HCT116 (cell line): ENCODE measurements at regions not wholly inside any gene's neighbourhood (a gene's known extent, or its start where the extent isn't known, plus 50 kb on each side); places are given as distances from the start of the nearest gene placed in this dataset.
"Not testable (repeated sequence)": the region's sequence is repeated elsewhere in the genome, so short reads cannot be mapped to it uniquely, and the experiment has no call there.

Experiments
- ATAC-seq: fragments of 200-7000 bp; cut with Tn5 transposase; 2 replicates; pipeline ENCODE4 v1.9.1; 2020; ENCODE audit warnings: mild to moderate bottlenecking, moderate library complexity
- BruUV-seq: library from RNA; stranded (reverse); fragments of 400-500 nt; replicated peaks from 2 replicates; lab custom pipeline; 2021; lab: Mats Ljungman, UMichigan
- CTCF ChIA-PET: fragments of 300-600 bp; sonication (Branson Sonifier 250); formaldehyde crosslinking; loops from one replicate; lab custom pipeline; 2021; ENCODE audit warnings: antibody characterized with exemption; lab: Charles Lee
- POLR2A ChIA-PET: fragments of 300-600, 350-600 bp; sonication (Branson Sonifier 250); formaldehyde crosslinking; loops from one replicate; lab custom pipeline; 2021; ENCODE audit warnings: antibody characterized with exemption; lab: Charles Lee
- RAD21 ChIA-PET, 2 experiments: fragments of 300-600 bp; sonication (Branson Sonifier 250); formaldehyde crosslinking; loops; one replicate each; lab custom pipeline; 2023; ENCODE audit warnings: low total read pairs in 2 of 2; ENCODE audit not compliant: uncharacterized antibody in 2 of 2, unreplicated experiment in 2 of 2, low non-redundant PET in 1 of 2; lab: Charles Lee
- DNase-seq: peaks from one replicate; pipeline ENCODE4 v3.0.0-alpha.2; 2010; ENCODE audit warnings: low read depth, low spot score
- H2AFZ ChIP-seq: fragments of 200-600 bp; shearing (Covaris generic), sonication (generic); 2 replicates; pipeline ENCODE4 v1.6.1; 2017; ENCODE audit warnings: low read depth, mixed run types, mixed read lengths, antibody characterized with exemption, low read length; ENCODE audit not compliant: poor library complexity, severe bottlenecking
- H3K27ac ChIP-seq: 2 replicates; pipeline ENCODE4 v1.5.1; 2012; ENCODE audit warnings: low read depth, low read length
- H3K27me3 ChIP-seq: fragments of 200-600 bp; sonication (generic); 2 replicates; pipeline ENCODE4 v1.6.1; 2016; ENCODE audit warnings: mixed run types, low read length, mixed read lengths; ENCODE audit not compliant: insufficient read depth
- H3K36me3 ChIP-seq, 2 experiments: fragments of 200-500 bp in 1 of 2; fragments of 200-600 bp in 1 of 2; sonication (Bioruptor generic) in 1 of 2; sonication (generic) in 1 of 2; 2 replicates each; pipeline versions ENCODE4 v1.5.1 to v1.6.1; 2014 to 2016; ENCODE audit warnings: low read length in 2 of 2, inconsistent platforms in 1 of 2, mixed read lengths in 1 of 2, mixed run types in 1 of 2; ENCODE audit not compliant: insufficient read depth in 2 of 2, control insufficient read depth in 1 of 2
- H3K4me1 ChIP-seq, 2 experiments: fragments of 200-600 bp in 1 of 2; sonication (generic) in 1 of 2; 2 replicates each; pipeline versions ENCODE4 v1.5.1 to v1.6.1; 2012 to 2017; ENCODE audit warnings: low read length in 2 of 2, inconsistent platforms in 1 of 2, mild to moderate bottlenecking in 1 of 2, mixed read lengths in 1 of 2, mixed run types in 1 of 2, moderate library complexity in 1 of 2; ENCODE audit not compliant: insufficient read depth in 2 of 2, control insufficient read depth in 1 of 2
- H3K4me2 ChIP-seq: fragments of 200-600 bp; sonication (generic); 2 replicates; pipeline ENCODE4 v1.6.1; 2017; ENCODE audit warnings: mixed run types, low read length, mixed read lengths
- H3K4me3 ChIP-seq, 2 experiments: fragments of 200-600 bp in 1 of 2; sonication (generic) in 1 of 2; replicated peaks in 1 of 2; 2 replicates each; pipeline ENCODE4 v1.5.1; 2011 to 2016; ENCODE audit warnings: low read length in 2 of 2, control low read depth in 1 of 2, low read depth in 1 of 2, mild to moderate bottlenecking in 1 of 2, mixed read lengths in 1 of 2, mixed run types in 1 of 2
- H3K79me2 ChIP-seq: fragments of 200-600 bp; sonication (generic); 2 replicates; pipeline ENCODE4 v1.6.1; 2017; ENCODE audit warnings: mild to moderate bottlenecking, mixed run types, low read length, moderate library complexity, mixed read lengths; ENCODE audit not compliant: insufficient read depth
- H3K9ac ChIP-seq: fragments of 200-600 bp; sonication (generic); 2 replicates; pipeline ENCODE4 v1.6.1; 2016; ENCODE audit warnings: low read length, mixed read lengths
- H3K9me2 ChIP-seq: fragments of 200-600 bp; sonication (generic), shearing (Covaris generic); 2 replicates; pipeline ENCODE4 v1.6.1; 2017; ENCODE audit warnings: mixed run types, mild to moderate bottlenecking, moderate library complexity; ENCODE audit not compliant: insufficient read depth
- H3K9me3 ChIP-seq, 2 experiments: fragments of 200-500 bp in 1 of 2; fragments of 200-600 bp in 1 of 2; sonication (Bioruptor generic) in 1 of 2; sonication (generic) in 1 of 2; 2 replicates each; pipeline ENCODE4 v1.6.1; 2014 to 2017; ENCODE audit warnings: low read length in 2 of 2, mixed read lengths in 2 of 2, inconsistent platforms in 1 of 2, low read depth in 1 of 2, mild to moderate bottlenecking in 1 of 2, mixed run types in 1 of 2, moderate library complexity in 1 of 2; ENCODE audit not compliant: control insufficient read depth in 1 of 2, insufficient read depth in 1 of 2
- H4K20me1 ChIP-seq: fragments of 200-600 bp; sonication (generic), shearing (Covaris generic); 2 replicates; pipeline ENCODE4 v1.6.1; 2017; ENCODE audit warnings: mixed run types, mild to moderate bottlenecking, moderate library complexity; ENCODE audit not compliant: insufficient read depth
- CTCF ChIP-seq, 3 experiments: fragments of 200-600 bp in 1 of 3; sonication (generic) in 1 of 3; IDR thresholded peaks in 2 of 3; conservative IDR thresholded peaks in 1 of 3; 2 replicates each; pipeline ENCODE4 v1.5.1; 2012 to 2017; ENCODE audit warnings: low read depth in 2 of 3, low read length in 2 of 3, antibody characterized with exemption in 1 of 3, borderline replicate concordance in 1 of 3, control low read depth in 1 of 3, mild to moderate bottlenecking in 1 of 3, mixed read lengths in 1 of 3, mixed run types in 1 of 3, moderate library complexity in 1 of 3; ENCODE audit not compliant: insufficient read depth in 1 of 3
- EGR1 ChIP-seq: IDR thresholded peaks from 2 replicates; pipeline ENCODE4 v1.6.1; 2012; ENCODE audit warnings: low read depth
- ELF1 ChIP-seq: IDR thresholded peaks from 2 replicates; pipeline ENCODE4 v1.6.1; 2012; ENCODE audit warnings: low read depth, borderline replicate concordance
- EZH2 ChIP-seq: fragments of 200-600 bp; sonication (generic); IDR thresholded peaks from 2 replicates; pipeline ENCODE4 v1.6.1; 2017; ENCODE audit warnings: antibody characterized with exemption, mixed run types
- EZH2phosphoT487 ChIP-seq: fragments of 200-600 bp; IDR thresholded peaks from 2 replicates; pipeline ENCODE4 v1.6.1; 2018; ENCODE audit warnings: antibody characterized with exemption, borderline replicate concordance
- FOSL1 ChIP-seq: IDR thresholded peaks from 2 replicates; pipeline ENCODE4 v1.6.1; 2012; ENCODE audit warnings: low read depth
- POLR2AphosphoS5 ChIP-seq: IDR thresholded peaks from 2 replicates; pipeline ENCODE4 v1.6.1; 2011; ENCODE audit warnings: mild to moderate bottlenecking, low read depth, low read length, moderate library complexity
- RAD21 ChIP-seq: IDR thresholded peaks from 2 replicates; pipeline ENCODE4 v1.6.1; 2012; ENCODE audit warnings: low read depth, mild to moderate bottlenecking
- SP1 ChIP-seq: IDR thresholded peaks from 2 replicates; pipeline ENCODE4 v1.6.1; 2012; ENCODE audit warnings: low read depth
- ZFX ChIP-seq: fragments of 450-650 bp; IDR thresholded peaks from 2 replicates; pipeline ENCODE4 v1.6.1; 2017
- intact Hi-C: fragments of 100-400 bp; cut with micrococcal nuclease; formaldehyde crosslinking; loops from 2 replicates; pipeline ENCODE4 v1.10.0; 2022
- TF ChIP-seq, protein P1 (sequence below): IDR thresholded peaks from 2 replicates; pipeline ENCODE4 v1.6.1; 2012

DNA sequence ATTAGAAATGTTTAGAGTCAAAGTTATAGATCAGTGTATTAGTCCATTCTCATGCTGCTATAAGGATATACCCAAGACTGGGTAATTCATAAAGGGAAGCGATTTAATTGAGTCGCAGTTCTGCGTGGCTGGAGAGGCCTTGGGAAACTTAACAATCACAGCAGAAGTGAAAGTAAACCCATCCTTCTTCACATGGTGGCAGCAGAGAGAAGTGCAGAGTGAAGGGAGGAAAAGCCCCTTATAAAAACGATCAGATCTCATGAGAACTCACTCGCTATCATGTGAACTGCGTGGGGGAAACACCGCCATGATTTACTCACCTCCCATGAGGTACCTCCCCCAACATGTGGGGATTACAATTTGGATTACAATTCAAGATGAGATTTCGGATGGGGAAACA, 871.5 kb downstream of the DIPK2A start:
- intact Hi-C loops = no loop called here
- Histone ChIP-seq H3K9ac (no peak overlapping the region), H3K4me1 (no peaks in the 10 kb centered on the region), H3K4me3 (no peak overlapping the region), H3K27me3 (no peaks in the 10 kb centered on the region), H3K36me3 (no peaks in the 10 kb centered on the region), H2AFZ (no peak overlapping the region), H3K79me2 (no peaks in the 10 kb centered on the region), H3K4me2 (no peak overlapping the region), H3K9me2 (no peaks in the 10 kb centered on the region), H3K9me3 (no peaks in the 10 kb centered on the region), H4K20me1 (no peaks in the 10 kb centered on the region), H3K27ac (no peak overlapping the region)
- TF ChIP-seq RAD21 = peak; percentile 21; the same call in 1 of the 2 replicates
- no peak for TF ChIP-seq ZFX
- TF ChIP-seq CTCF (IDR thresholded peaks at IDR 0.05 in 2 of 3, conservative IDR thresholded peaks at IDR 0.05 in 1 of 3; ENCODE audit: borderline replicate concordance in 1 of 3, insufficient read depth in 1 of 3, low read depth in 2 of 3, low read length in 2 of 3) = peak in 2 of 3 experiments; percentile 3 to 22; a peak in 1 of 6 replicates
- no peak for TF ChIP-seq FOSL1
- CTCF ChIA-PET = no interaction called here
- POLR2A ChIA-PET = no interaction called here
- DNase-seq (peak; percentile 7), ATAC-seq (0 out of 2 replicates have a peak, but pooled peaks have one; percentile 47)
- RAD21 ChIA-PET = no interaction called here
- no TSS peak for BruUV-seq

- no peak overlapping the region for H3K9ac ChIP-seq
- ChIA-PET RAD21 (no interaction called here), POLR2A (no interaction called here), CTCF (no interaction called here)
- no peaks in the 10 kb centered on the region for H3K36me3 ChIP-seq
- H3K4me2 ChIP-seq = no peak overlapping the region
- no TSS peak for BruUV-seq
- H3K4me1 ChIP-seq = no peaks in the 10 kb centered on the region
- ATAC-seq (no peak), DNase-seq (no peak)
- H3K9me3 ChIP-seq = no peaks in the 10 kb centered on the region
- H3K27ac ChIP-seq = no peak overlapping the region
- H3K9me2 ChIP-seq = no peaks in the 10 kb centered on the region
- TF ChIP-seq, protein P1, sequence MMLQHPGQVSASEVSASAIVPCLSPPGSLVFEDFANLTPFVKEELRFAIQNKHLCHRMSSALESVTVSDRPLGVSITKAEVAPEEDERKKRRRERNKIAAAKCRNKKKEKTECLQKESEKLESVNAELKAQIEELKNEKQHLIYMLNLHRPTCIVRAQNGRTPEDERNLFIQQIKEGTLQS = no peak
- no peak for TF ChIP-seq ZFX
- no peak for TF ChIP-seq EGR1
- no peak for TF ChIP-seq SP1
- no peak for TF ChIP-seq FOSL1
- no peak for TF ChIP-seq POLR2AphosphoS5
- no peak for TF ChIP-seq EZH2phosphoT487
- no peak for TF ChIP-seq ELF1
- no peak for TF ChIP-seq EZH2
- no peaks in the 10 kb centered on the region for H3K79me2 ChIP-seq
- no peak overlapping the region for H2AFZ ChIP-seq
- no peaks in the 10 kb centered on the region for H3K27me3 ChIP-seq
- H4K20me1 ChIP-seq = no peaks in the 10 kb centered on the region
- intact Hi-C loops = no loop called here
- no peak overlapping the region for H3K4me3 ChIP-seq
Measured at GRCh38 chr3:144852999-144853398, 881.4 kb downstream of the DIPK2A start.

- H3K9me3 ChIP-seq, H3K4me1 ChIP-seq, POLR2A ChIA-PET, H3K27me3 ChIP-seq, CTCF ChIA-PET, H3K9me2 ChIP-seq, DNase-seq, BruUV-seq, intact Hi-C loops, H3K9ac ChIP-seq, H3K27ac ChIP-seq, RAD21 ChIA-PET, H3K4me2 ChIP-seq, H2AFZ ChIP-seq, H3K79me2 ChIP-seq, H3K36me3 ChIP-seq, ATAC-seq, H4K20me1 ChIP-seq, H3K4me3 ChIP-seq: not testable (repeated sequence)
Measured at GRCh38 chr3:144854020-144854419, 882.4 kb downstream of the DIPK2A start.
